ENCODE measurements at regions not wholly inside any gene's neighbourhood (a gene's known extent, or its start where the extent isn't known, plus 50 kb on each side); places are given as distances from the start of the nearest gene placed in this dataset.

GRCh38 chr6:113050979-113051378 is 703.8 kb downstream of the RFPL4B start:
- no peak for TF ChIP-seq CTCF (IDR thresholded peaks at IDR 0.05; ENCODE audit: control extremely low read depth, extremely low read depth, low read depth, missing control alignments)
- ChIA-PET POLR2A (no interaction called here), CTCF (no interaction called here)
- no peak for DNase-seq (ENCODE audit: extremely low spot score)

- CTCF ChIA-PET = no interaction called here
These were observed 705.4 kb downstream of the RFPL4B start for GRCh38 chr6:113052506-113052905.

DNA sequence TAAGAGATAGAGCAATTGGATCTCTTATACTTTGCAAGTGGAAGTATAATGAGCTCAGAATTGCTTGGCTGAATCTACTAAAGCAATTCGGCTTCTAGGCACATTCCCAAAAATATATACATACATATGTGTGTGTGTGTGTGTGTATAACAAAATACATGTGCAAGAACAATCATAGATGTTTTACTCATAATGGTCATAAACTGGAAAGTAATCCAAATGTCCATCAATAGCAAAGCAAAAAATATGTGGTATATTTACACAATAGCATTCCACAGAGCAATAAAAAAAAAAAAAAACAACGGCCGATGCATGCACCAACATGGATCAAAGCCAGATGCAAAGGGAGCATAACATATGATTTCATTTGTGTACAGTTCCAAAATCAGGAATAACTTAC is 707.9 kb downstream of the RFPL4B start:
- POLR2A ChIA-PET = no interaction called here

More at GRCh38 chr6:113052506-113052905, 705.4 kb downstream of the RFPL4B start:
- no peak for TF ChIP-seq CTCF (IDR thresholded peaks at IDR 0.05; ENCODE audit: control extremely low read depth, extremely low read depth, low read depth, missing control alignments)
- DNase-seq (ENCODE audit: extremely low spot score) = no peak
- POLR2A ChIA-PET = no interaction called here

GRCh38 chr6:113055998-113056397 is 708.9 kb downstream of the RFPL4B start:
- ChIA-PET POLR2A (no interaction called here), CTCF (interaction anchor here (2.3 kb wide), 1 partner anchor 9 kb away, joined by 6 read pairs; no protein-coding TSS in a partner anchor)
- no peak for DNase-seq (ENCODE audit: extremely low spot score)
- TF ChIP-seq CTCF (IDR thresholded peaks at IDR 0.05; ENCODE audit: control extremely low read depth, extremely low read depth, low read depth, missing control alignments) = no peak

More for the DNA sequence above, 707.9 kb downstream of the RFPL4B start:
- CTCF ChIA-PET = interaction anchor here (2.3 kb wide), 1 partner anchor 8 kb away, joined by 6 read pairs; no protein-coding TSS in a partner anchor
- TF ChIP-seq CTCF (IDR thresholded peaks at IDR 0.05; ENCODE audit: control extremely low read depth, extremely low read depth, low read depth, missing control alignments) = no peak
- DNase-seq (ENCODE audit: extremely low spot score) = no peak

- TF ChIP-seq CTCF (IDR thresholded peaks at IDR 0.05; ENCODE audit: control extremely low read depth, extremely low read depth, low read depth, missing control alignments) = no peak
- no peak for DNase-seq (ENCODE audit: extremely low spot score)
- ChIA-PET CTCF (no interaction called here), POLR2A (no interaction called here)
These were observed 710.5 kb downstream of the RFPL4B start for GRCh38 chr6:113057567-113058053.

DNA sequence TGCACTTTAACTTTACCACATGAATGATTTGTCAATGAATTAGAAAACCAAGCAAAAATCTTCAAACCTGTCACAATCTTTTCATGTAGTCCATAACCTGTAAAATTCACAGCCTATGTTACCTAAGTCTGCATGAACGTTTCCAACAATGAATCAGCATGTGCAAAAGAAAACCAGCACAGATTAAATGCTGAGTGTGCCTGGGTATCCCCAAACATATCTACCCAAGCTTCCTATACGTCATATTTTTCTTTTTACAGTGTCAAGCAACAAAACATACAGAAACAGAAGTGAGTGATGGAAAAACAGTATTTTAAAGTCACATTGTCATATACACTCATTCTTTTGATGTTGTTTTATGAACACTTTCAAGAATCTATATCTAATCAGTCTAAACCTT is 713.5 kb downstream of the RFPL4B start:
- no peak for DNase-seq (ENCODE audit: extremely low spot score)
- no peak for TF ChIP-seq CTCF (IDR thresholded peaks at IDR 0.05; ENCODE audit: control extremely low read depth, extremely low read depth, low read depth, missing control alignments)
- CTCF ChIA-PET = interaction anchor here (1.0 kb wide), 1 partner anchor 14 kb away, joined by 3 read pairs; no protein-coding TSS in a partner anchor
- POLR2A ChIA-PET = no interaction called here

All from GM10248 (cell line).